Endothelial cell of umbilical vein (primary cell): ENCODE measurements at regions not wholly inside any gene's neighbourhood (a gene's known extent, or its start where the extent isn't known, plus 50 kb on each side); places are given as distances from the start of the nearest gene placed in this dataset.

ENCODE experiments used
- BruUV-seq: library from RNA; stranded (reverse); fragments of 400-500 nt; replicated peaks from 2 replicates; lab custom pipeline; 2021; lab: Mats Ljungman, UMichigan
- CTCF ChIA-PET: fragments of 300-600, 350-600 bp; sonication (Branson Sonifier 250); formaldehyde crosslinking; loops from one replicate; lab custom pipeline; 2021; ENCODE audit warnings: antibody characterized with exemption, inconsistent platforms; lab: Charles Lee
- POLR2A ChIA-PET: fragments of 300-600, 350-600 bp; sonication (Branson Sonifier 250); formaldehyde crosslinking; loops from one replicate; lab custom pipeline; 2021; ENCODE audit warnings: antibody characterized with exemption, inconsistent platforms; lab: Charles Lee
- DNase-seq: peaks from one replicate; pipeline ENCODE4 v3.0.0-alpha.2; 2011; ENCODE audit warnings: low read depth, low spot score
- FAIRE-seq: peaks from 2 replicates; lab custom pipeline; 2011; peaks lifted over from hg19 to GRCh38; lab: Jason Lieb, UNC
- H2AFZ ChIP-seq: 2 replicates; pipeline ENCODE4 v1.6.0; 2012; ENCODE audit warnings: low read depth, low read length, control low read depth, inconsistent platforms
- H3K27ac ChIP-seq: 2 replicates; pipeline ENCODE4 v1.5.1; 2011; ENCODE audit warnings: low read depth, mild to moderate bottlenecking, control low read depth, low read length, moderate library complexity; ENCODE audit not compliant: insufficient read depth
- H3K27me3 ChIP-seq, 2 experiments: 2 replicates each; pipeline versions ENCODE4 v1.6.0 to v1.6.1; 2011; ENCODE audit warnings: low read length in 2 of 2, mixed read lengths in 1 of 2; ENCODE audit not compliant: control insufficient read depth in 2 of 2, insufficient read depth in 2 of 2
- H3K36me3 ChIP-seq, 2 experiments: 2 replicates in 1 of 2; 3 replicates in 1 of 2; pipeline ENCODE4 v1.5.1; 2011; ENCODE audit warnings: low read length in 2 of 2, mild to moderate bottlenecking in 1 of 2, moderate library complexity in 1 of 2; ENCODE audit not compliant: control insufficient read depth in 2 of 2, insufficient read depth in 2 of 2; ENCODE audit errors: extremely low read depth in 1 of 2
- H3K4me1 ChIP-seq: 3 replicates; pipeline ENCODE4 v1.5.1; 2011; ENCODE audit warnings: mild to moderate bottlenecking, low read length; ENCODE audit not compliant: control insufficient read depth, insufficient read depth; ENCODE audit errors: extremely low read depth
- H3K4me2 ChIP-seq: 2 replicates; pipeline ENCODE4 v1.6.1; 2011; ENCODE audit warnings: low read length, control low read depth, mixed read lengths; ENCODE audit not compliant: insufficient read depth
- H3K4me3 ChIP-seq, 3 experiments: fragments of 200-600 bp in 1 of 3; sonication (generic), shearing (Covaris generic) in 1 of 3; replicated peaks in 1 of 3; 2 replicates each; pipeline ENCODE4 v1.5.1; 2011 to 2016; ENCODE audit warnings: control low read depth in 3 of 3, low read length in 3 of 3, mild to moderate bottlenecking in 2 of 3, inconsistent platforms in 1 of 3, low read depth in 1 of 3, moderate library complexity in 1 of 3; ENCODE audit not compliant: insufficient read depth in 1 of 3
- H3K79me2 ChIP-seq: 2 replicates; pipeline ENCODE4 v1.6.0; 2012; ENCODE audit warnings: low read length, inconsistent platforms; ENCODE audit not compliant: control insufficient read depth, insufficient read depth
- H3K9ac ChIP-seq: replicated peaks from 2 replicates; pipeline ENCODE3; 2011; ENCODE audit warnings: low read length, control low read depth; ENCODE audit not compliant: insufficient read depth; ENCODE audit errors: extremely low read depth
- H3K9me1 ChIP-seq: replicated peaks from 3 replicates; pipeline ENCODE4 v1.6.0; 2011; ENCODE audit warnings: mild to moderate bottlenecking, low read length; ENCODE audit not compliant: control insufficient read depth, insufficient read depth; ENCODE audit errors: extremely low read depth
- H3K9me3 ChIP-seq: replicated peaks from 2 replicates; pipeline ENCODE4 v1.5.1; 2012; ENCODE audit warnings: low read length, inconsistent platforms; ENCODE audit not compliant: control insufficient read depth, insufficient read depth
- H4K20me1 ChIP-seq: replicated peaks from 2 replicates; pipeline ENCODE3; 2011; ENCODE audit warnings: mild to moderate bottlenecking, low read length; ENCODE audit not compliant: control insufficient read depth, insufficient read depth; ENCODE audit errors: extremely low read depth
- CTCF ChIP-seq, 2 donors: IDR thresholded peaks; 1 replicate in 1 of 2; 2 replicates in 1 of 2; pipeline ENCODE4 v1.5.1; 2011; ENCODE audit warnings: low read length in 2 of 2, mild to moderate bottlenecking in 2 of 2, moderate library complexity in 2 of 2, control low read depth in 1 of 2, inconsistent platforms in 1 of 2, low read depth in 1 of 2; ENCODE audit not compliant: insufficient read depth in 1 of 2; ENCODE audit errors: extremely low read depth in 1 of 2
- EZH2 ChIP-seq: IDR thresholded peaks from 2 replicates; pipeline ENCODE4 v1.6.1; 2012; ENCODE audit warnings: borderline replicate concordance, low read depth, mild to moderate bottlenecking, moderate library complexity, low read length, inconsistent platforms; ENCODE audit not compliant: severe bottlenecking
- FOS ChIP-seq: IDR thresholded peaks from 2 replicates; pipeline ENCODE4 v1.6.1; 2011; ENCODE audit warnings: mild to moderate bottlenecking, low read length, moderate library complexity, borderline replicate concordance; ENCODE audit not compliant: insufficient read depth
- GATA2 ChIP-seq: IDR thresholded peaks from 2 replicates; pipeline ENCODE4 v1.7.0; 2011; ENCODE audit warnings: low read depth, mild to moderate bottlenecking, moderate library complexity, mixed read lengths, low read length; ENCODE audit not compliant: insufficient read length, insufficient read depth
- JUN ChIP-seq: IDR thresholded peaks from 2 replicates; pipeline ENCODE4 v1.6.1; 2011; ENCODE audit warnings: borderline replicate concordance, low read depth; ENCODE audit not compliant: insufficient read length, insufficient read depth
- MAX ChIP-seq: IDR thresholded peaks from 2 replicates; pipeline ENCODE4 v1.6.1; 2011; ENCODE audit not compliant: insufficient read depth, insufficient read length
- MYC ChIP-seq: IDR thresholded peaks from one replicate; pipeline ENCODE4 v1.6.1; 2011; ENCODE audit warnings: mild to moderate bottlenecking, low read depth, low read length
- POLR2A ChIP-seq: IDR thresholded peaks from 2 replicates; pipeline ENCODE4 v1.6.1; 2012; ENCODE audit warnings: low read depth, mild to moderate bottlenecking, control low read depth, low read length
- POLR2AphosphoS5 ChIP-seq: IDR thresholded peaks from 2 replicates; pipeline ENCODE4 v1.6.1; 2012; ENCODE audit warnings: low read depth, mild to moderate bottlenecking, control low read depth, low read length, moderate library complexity; ENCODE audit not compliant: insufficient read depth
- dilution Hi-C: fragments of 300-500 bp; cut with MboI; formaldehyde crosslinking; loops from one replicate; pipeline ENCODE4 v1.15.0; 2019; ENCODE audit warnings: low sequenced_read_pairs; ENCODE audit not compliant: extremely low pct_ligation_motif_present
- intact Hi-C: fragments of 100-400 bp; cut with micrococcal nuclease; formaldehyde crosslinking; loops from one replicate; pipeline ENCODE4 v1.10.0; 2022

- Histone ChIP-seq H3K27me3 (no peaks in the 10 kb centered on the region), H3K36me3 (no peaks in the 10 kb centered on the region), H3K9me3 (peaks cover 6% of the 10 kb centered on the region), H3K27ac (no peak overlapping the region), H3K4me3 (no peak overlapping the region), H3K4me2 (no peak overlapping the region), H2AFZ (no peak overlapping the region), H3K9ac (no peak overlapping the region), H3K9me1 (no peaks in the 10 kb centered on the region), H3K4me1 (no peaks in the 10 kb centered on the region), H3K79me2 (no peaks in the 10 kb centered on the region), H4K20me1 (no peaks in the 10 kb centered on the region)
- dilution Hi-C loops (no loop called here), intact Hi-C loops (no loop called here)
- CTCF ChIA-PET = no interaction called here
- BruUV-seq = no TSS peak
- no peak for FAIRE-seq
- no peak for TF ChIP-seq MYC
- TF ChIP-seq POLR2AphosphoS5 = no peak
- TF ChIP-seq EZH2 = no peak
- TF ChIP-seq POLR2A = no peak
- TF ChIP-seq JUN = no peak
- TF ChIP-seq GATA2 = no peak
- no peak for TF ChIP-seq MAX
- TF ChIP-seq FOS = no peak
- no peak for TF ChIP-seq CTCF (IDR thresholded peaks at IDR 0.05; ENCODE audit: extremely low read depth in 1 of 2, insufficient read depth in 1 of 2, low read depth in 1 of 2, low read length in 2 of 2)
- DNase-seq = no peak
- POLR2A ChIA-PET = no interaction called here
These were observed 1097.2 kb downstream of the BCL11A start for GRCh38 chr2:59456285-59456684.
